Globus pallidus (tissue), 1 donor: ENCODE measurements at regions not wholly inside any gene's neighbourhood (a gene's known extent, or its start where the extent isn't known, plus 50 kb on each side); places are given as distances from the start of the nearest gene placed in this dataset.

Experiments
- DNase-seq: peaks from one replicate; pipeline ENCODE4 v3.0.0-alpha.2; 2015; ENCODE audit warnings: low spot score

DNA sequence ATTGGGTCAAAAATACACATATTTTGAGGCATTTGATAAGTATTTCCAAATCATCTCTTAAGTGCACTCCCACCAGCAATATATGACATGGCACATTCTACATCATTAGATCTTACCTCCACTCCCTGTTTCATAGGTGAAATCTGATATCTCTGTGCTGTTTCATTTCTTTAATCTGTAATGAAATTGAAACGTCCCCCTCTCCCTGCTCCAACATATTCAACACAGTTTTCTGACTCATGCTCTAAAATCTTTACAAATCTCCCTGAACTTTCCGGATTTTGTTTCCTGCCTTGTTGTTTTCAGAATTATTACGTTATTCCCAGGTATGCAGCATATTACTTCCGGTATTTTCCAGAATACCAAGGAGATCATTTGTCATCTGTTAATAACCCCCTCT is 66.1 kb upstream of the AKT3 start:
- no peak for DNase-seq

DNA sequence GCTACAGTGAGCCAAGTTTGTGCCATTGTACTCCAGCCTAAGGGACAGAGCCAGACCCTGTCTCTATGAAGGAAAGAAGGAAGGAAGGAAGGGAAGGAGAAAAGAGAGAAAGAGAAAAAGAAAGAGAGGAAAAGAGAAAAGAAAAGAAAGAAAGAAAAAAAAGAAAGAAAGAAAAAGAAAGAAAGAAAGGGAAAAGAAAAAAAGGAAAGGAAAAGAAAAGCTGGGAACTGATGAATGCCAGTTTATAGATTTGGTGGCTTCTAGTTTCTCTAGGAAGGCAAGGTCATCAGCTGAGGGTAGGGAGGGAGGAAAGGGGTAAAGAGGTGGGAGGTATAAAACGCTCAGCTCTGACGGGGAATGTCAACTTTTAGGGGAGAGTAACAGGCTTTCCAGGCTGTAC is 62.3 kb upstream of the AKT3 start:
- DNase-seq: no peak

GRCh38 chr1:243910607-243911006 is 60.6 kb upstream of the AKT3 start:
- DNase-seq: no peak

GRCh38 chr1:243903895-243904294 is 53.9 kb upstream of the AKT3 start:
- DNase-seq: no peak

DNA sequence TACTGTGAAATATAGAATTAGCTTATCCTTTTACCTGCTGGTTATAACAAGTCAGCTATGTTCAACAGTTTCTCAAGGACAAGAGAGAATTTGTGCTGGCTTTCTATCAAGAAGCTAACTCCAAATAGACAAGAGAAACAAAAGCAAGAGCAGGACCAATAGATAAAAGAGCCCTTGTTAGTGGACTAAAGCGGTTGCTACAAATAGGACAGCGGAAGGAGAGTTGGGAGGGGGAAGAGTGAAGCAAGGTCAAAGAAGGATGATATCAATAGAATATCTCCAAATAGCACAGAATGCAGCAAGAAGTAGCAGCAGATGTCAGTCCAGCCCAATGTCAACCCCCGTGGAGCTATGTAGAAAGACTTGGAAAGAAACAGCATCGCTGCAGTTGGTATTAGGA is 53.0 kb upstream of the AKT3 start:
- DNase-seq: peak; percentile 78

- no peak for DNase-seq
Measured at GRCh38 chr1:243902100-243902499, 52.1 kb upstream of the AKT3 start.
